GM19239 (cell line): ENCODE measurements at regions not wholly inside any gene's neighbourhood (a gene's known extent, or its start where the extent isn't known, plus 50 kb on each side); places are given as distances from the start of the nearest gene placed in this dataset.
"Not testable (repeated sequence)": the region's sequence is repeated elsewhere in the genome, so short reads cannot be mapped to it uniquely, and the experiment has no call there.

Experiments
- DNase-seq: peaks from one replicate; pipeline ENCODE4 v3.0.0; 2011; ENCODE audit warnings: low spot score; ENCODE audit not compliant: insufficient read length
- FAIRE-seq: peaks from 2 replicates; lab custom pipeline; 2011; peaks lifted over from hg19 to GRCh38; lab: Jason Lieb, UNC

DNA sequence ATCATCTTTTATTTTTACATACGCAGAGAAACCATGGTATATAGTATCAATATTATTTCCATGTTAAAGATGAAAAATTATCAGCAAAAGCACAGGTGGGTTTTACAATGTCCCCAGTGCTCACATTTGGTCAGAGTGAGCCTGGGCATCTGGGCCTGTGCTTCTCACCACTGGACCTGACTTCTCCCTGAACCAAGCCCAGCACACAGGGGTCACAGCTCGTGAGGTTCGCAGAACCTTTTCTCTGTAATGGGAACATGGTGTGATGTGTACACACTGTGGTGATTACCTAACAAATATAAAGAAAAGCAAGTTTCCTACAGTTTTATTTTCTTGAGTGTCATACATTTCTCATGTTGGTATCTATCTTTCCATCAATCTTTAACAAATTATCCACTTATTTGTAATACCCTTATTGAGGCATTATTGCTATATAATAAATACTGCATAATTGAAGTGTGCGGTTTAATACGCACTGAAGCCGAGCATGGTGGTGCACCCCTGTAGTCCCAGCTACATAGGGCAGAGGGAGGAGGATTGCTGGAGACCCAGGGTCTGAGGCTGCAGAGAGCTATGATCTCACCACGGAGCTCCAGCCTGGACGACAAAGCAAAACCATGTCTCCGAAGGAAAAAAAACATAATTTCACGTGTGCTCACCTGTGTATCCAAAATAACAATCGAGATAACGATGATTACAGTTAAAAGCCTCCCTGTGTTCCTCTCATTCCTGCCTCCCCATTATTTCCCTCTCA lies 743.2 kb downstream of the TMEM121 start:
- DNase-seq (no peak), FAIRE-seq (no peak)

DNA sequence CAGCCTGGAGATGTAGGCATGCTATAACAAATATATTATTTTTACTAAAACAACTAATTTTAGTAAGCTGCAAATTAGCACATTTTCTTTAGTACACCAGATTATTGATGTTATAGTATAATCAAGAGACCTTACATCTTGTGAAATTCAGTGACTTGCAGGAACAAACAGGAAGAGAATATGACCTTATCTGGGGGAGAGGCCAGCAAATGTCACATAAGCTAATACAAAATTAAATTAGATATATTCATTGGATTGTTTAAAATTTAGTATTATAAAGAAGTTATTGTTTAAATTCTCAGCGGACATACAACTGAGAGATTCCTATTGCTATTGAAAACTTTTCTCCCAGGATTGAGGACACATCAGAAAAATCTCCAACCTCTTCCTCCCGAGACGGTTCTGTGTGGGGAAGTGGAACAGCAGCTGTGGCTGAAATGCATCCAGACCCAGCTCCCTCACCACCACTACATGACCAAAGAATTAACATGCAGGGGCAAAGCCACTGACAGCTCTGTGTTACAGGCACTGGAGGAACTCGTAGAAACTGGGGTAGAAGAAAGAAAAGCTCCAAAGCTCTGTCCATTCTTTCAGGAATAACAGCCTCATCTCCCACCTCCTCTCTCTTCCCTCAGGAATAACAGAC lies 744.2 kb downstream of the TMEM121 start:
- not testable (repeated sequence) for DNase-seq, FAIRE-seq

- FAIRE-seq (no peak), DNase-seq (no peak)
Observed at GRCh38 chr14:106276326-106277267, 750.2 kb downstream of the TMEM121 start.

- no peak for DNase-seq
- FAIRE-seq: no peak
Observed at GRCh38 chr14:106277503-106277902, 751.1 kb downstream of the TMEM121 start.

GRCh38 chr14:106280876-106281275 lies 754.5 kb downstream of the TMEM121 start:
- DNase-seq (no peak), FAIRE-seq (no peak)

DNA sequence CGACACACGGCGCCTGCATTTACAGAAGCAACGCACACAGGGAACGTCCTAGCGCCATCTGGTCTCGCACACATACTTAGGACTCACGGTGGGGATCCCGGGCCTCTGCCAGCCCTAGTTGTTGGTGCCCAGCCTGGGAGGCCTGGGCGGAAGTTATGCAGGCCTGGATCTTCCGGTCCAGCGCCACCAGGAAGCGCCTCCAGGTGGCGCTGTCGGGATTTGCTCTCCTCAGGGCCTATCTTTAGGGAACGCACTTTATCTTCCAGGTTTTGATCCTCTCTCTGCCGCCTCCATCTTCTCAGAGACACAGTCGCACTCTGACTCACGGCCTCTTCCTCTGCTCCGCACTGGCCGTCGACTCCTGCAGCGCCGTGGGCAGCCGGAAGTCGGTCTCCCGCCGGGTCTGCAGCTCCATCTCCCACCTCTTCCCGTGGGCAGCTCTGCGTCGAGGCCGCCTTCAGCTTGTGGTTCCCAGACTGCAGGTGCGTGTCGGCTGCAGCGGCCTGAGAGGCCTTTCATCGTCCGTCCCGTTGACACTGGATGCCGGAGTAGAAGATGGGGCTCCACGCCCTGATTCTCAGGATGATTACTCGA lies 760.4 kb downstream of the TMEM121 start:
- peak; percentile 54 for DNase-seq
- FAIRE-seq: no peak

DNA sequence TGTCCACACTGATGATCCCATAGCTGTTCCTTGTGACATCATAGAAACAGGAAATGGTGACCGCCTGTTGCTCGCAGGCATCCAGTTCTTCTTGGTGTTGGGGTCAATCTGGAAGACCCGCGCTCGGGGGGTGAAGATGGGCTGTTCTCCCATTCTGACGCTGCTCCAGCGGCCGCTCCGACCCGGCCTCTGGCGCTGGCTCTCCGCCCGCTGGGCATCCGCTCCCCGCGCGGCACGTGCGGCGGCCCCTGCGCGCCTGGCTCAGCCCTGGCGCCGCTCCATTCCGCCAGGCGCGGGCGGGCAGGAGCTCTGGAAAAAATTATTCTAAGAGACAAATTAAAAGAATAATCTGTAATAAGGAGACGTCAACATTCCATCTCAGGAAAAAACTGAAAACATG lies 761.1 kb downstream of the TMEM121 start:
- FAIRE-seq (no peak), DNase-seq (no peak)

GRCh38 chr14:106291626-106292025 lies 765.2 kb downstream of the TMEM121 start:
- DNase-seq: no peak
- no peak for FAIRE-seq

GRCh38 chr14:106294324-106294723 lies 767.9 kb downstream of the TMEM121 start:
- no peak for DNase-seq
- FAIRE-seq: no peak

GRCh38 chr14:106300951-106301510 lies 774.6 kb downstream of the TMEM121 start:
- not testable (repeated sequence) for DNase-seq, FAIRE-seq

DNA sequence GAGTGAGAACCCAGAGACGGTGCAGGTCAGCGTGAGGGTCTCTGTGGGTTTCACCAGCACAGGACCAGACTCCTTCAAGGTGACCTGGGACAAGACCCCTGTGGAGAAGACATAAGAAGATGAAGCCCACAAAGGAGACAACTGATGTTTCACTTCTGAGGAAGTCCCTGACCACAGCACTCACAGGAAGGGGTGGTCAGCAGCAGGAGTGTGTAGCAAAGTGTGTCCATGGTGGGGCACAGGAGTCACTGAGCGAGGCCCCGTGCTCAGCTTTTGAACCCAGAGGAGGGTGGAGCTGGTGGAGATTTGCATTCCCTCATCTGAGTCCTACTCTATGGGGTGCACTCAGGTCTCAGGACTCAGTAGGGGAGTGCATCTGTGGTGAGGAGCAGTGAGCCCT lies 775.2 kb downstream of the TMEM121 start:
- not testable (repeated sequence) for DNase-seq, FAIRE-seq

GRCh38 chr14:106302661-106303060 lies 776.3 kb downstream of the TMEM121 start:
- FAIRE-seq: no peak
- DNase-seq: no peak

- DNase-seq (no peak), FAIRE-seq (no peak)
Observed at GRCh38 chr14:106304271-106304670, 777.9 kb downstream of the TMEM121 start.

- DNase-seq (peak; percentile 22), FAIRE-seq (peak; percentile 91)
Observed at GRCh38 chr14:106308839-106309389, 782.5 kb downstream of the TMEM121 start.

- FAIRE-seq (no peak), DNase-seq (no peak)
Observed at GRCh38 chr14:106309423-106309822, 783.0 kb downstream of the TMEM121 start.

DNA sequence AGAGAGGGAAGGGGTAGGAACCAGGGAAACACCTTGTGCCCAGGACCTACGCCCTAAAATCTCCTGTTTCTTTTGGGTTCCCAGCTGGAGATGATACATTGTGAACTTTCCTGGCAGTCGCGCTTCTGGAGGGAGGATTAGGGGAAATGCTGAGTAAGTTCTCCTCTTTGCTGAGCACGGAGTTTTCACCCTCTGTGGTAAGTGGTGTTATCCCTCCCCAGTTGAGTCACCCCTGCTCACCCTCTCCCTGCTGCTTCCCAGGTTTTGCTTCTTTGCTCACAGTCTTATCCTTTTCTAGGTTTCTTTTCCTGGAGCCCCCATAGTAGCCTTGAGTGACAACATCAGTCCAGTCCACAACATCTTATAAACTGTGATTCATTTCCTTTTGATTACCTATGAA lies 789.1 kb downstream of the TMEM121 start:
- DNase-seq (no peak), FAIRE-seq (no peak)

- FAIRE-seq (no peak), DNase-seq (no peak)
Observed at GRCh38 chr14:106317593-106317992, 791.2 kb downstream of the TMEM121 start.

GRCh38 chr14:106318700-106319099 lies 792.3 kb downstream of the TMEM121 start:
- DNase-seq (peak; percentile 36), FAIRE-seq (no peak)

GRCh38 chr14:106323970-106324369 lies 797.6 kb downstream of the TMEM121 start:
- not testable (repeated sequence) for FAIRE-seq, DNase-seq

GRCh38 chr14:106327234-106327633 lies 800.9 kb downstream of the TMEM121 start:
- no peak for FAIRE-seq

More at GRCh38 chr14:106327234-106327633, 800.9 kb downstream of the TMEM121 start:
- DNase-seq: no peak
